Right lobe of liver (tissue), 6 donors: ENCODE measurements at regions not wholly inside any gene's neighbourhood (a gene's known extent, or its start where the extent isn't known, plus 50 kb on each side); places are given as distances from the start of the nearest gene placed in this dataset.

Source experiments
- ATAC-seq, 4 donors: fragments of 200-7000 bp; cut with Tn5 transposase; one replicate each; pipeline ENCODE4 v1.9.1; 2020; ENCODE audit warnings: mild to moderate bottlenecking in 4 of 4, moderate library complexity in 4 of 4
- DNase-seq, 3 donors: peaks; one replicate each; pipeline ENCODE4 v3.0.0-alpha.2; 2020
- H3K27ac ChIP-seq, 3 donors: fragments of 200-600 bp; one replicate each; pipeline ENCODE4 v1.8.0; 2022
- H3K27me3 ChIP-seq, 2 donors: fragments of 200-600 bp; one replicate each; pipeline ENCODE4 v1.8.0; 2022
- H3K36me3 ChIP-seq, 4 donors: fragments of 200-600 bp; sonication (generic) in 1 of 4; one replicate each; pipeline versions ENCODE4 v1.5.1 to v1.8.0; 2017 to 2022; ENCODE audit warnings: control low read depth in 1 of 4
- H3K4me1 ChIP-seq, 4 donors: fragments of 200-600 bp; sonication (generic) in 1 of 4; one replicate each; pipeline versions ENCODE4 v1.5.1 to v1.8.0; 2017 to 2022; ENCODE audit warnings: control low read depth in 1 of 4
- H3K4me3 ChIP-seq, 3 donors: fragments of 200-600 bp; one replicate each; pipeline ENCODE4 v1.8.0; 2022
- H3K9me3 ChIP-seq, 4 donors: fragments of 200-600 bp; sonication (generic) in 1 of 4; one replicate each; pipeline versions ENCODE4 v1.5.1 to v1.8.0; 2017 to 2022; ENCODE audit warnings: control low read depth in 1 of 4
- POLR2A ChIP-seq: fragments of 450-650 bp; IDR thresholded peaks from one replicate; pipeline ENCODE4 v1.6.1; 2017; ENCODE audit warnings: antibody characterized with exemption, mild to moderate bottlenecking
- WGBS: methylation state at CpG from one replicate; pipeline ENCODE4 v1.1.6; 2018; ENCODE audit warnings: low coverage, low lambda C conversion rate; ENCODE audit not compliant: insufficient coverage; ENCODE audit errors: missing lambda C conversion rate; 5-methylcytosine and 5-hydroxymethylcytosine counted together
- intact Hi-C, 2 donors: fragments of 100-400 bp; cut with DNase I; formaldehyde crosslinking; loops; one replicate each; pipeline versions ENCODE4 v1.11.2 to v1.14.1; 2022
- TF ChIP-seq, protein P1 (sequence below), 4 donors: fragments of 200-600 bp in 3 of 4; fragments of 450-650 bp in 1 of 4; IDR thresholded peaks; one replicate each; pipeline versions ENCODE4 v1.5.1 to v1.8.0; 2016 to 2022; ENCODE audit warnings: antibody characterized with exemption in 4 of 4, mild to moderate bottlenecking in 2 of 4
- donor health status: DM: no; HTN: yes; CAD: no.
- donor health status: DM: no; HTN: no; CAD: no.
- donor health status: DM: no; HTN: no; CAD: no.
- donor health status: DM: no; HTN: yes; CAD: no.
- donor health status: DM: no; HTN: yes; CAD: no.

- no peak for DNase-seq
- no peak for TF ChIP-seq POLR2A
- TF ChIP-seq, protein P1, sequence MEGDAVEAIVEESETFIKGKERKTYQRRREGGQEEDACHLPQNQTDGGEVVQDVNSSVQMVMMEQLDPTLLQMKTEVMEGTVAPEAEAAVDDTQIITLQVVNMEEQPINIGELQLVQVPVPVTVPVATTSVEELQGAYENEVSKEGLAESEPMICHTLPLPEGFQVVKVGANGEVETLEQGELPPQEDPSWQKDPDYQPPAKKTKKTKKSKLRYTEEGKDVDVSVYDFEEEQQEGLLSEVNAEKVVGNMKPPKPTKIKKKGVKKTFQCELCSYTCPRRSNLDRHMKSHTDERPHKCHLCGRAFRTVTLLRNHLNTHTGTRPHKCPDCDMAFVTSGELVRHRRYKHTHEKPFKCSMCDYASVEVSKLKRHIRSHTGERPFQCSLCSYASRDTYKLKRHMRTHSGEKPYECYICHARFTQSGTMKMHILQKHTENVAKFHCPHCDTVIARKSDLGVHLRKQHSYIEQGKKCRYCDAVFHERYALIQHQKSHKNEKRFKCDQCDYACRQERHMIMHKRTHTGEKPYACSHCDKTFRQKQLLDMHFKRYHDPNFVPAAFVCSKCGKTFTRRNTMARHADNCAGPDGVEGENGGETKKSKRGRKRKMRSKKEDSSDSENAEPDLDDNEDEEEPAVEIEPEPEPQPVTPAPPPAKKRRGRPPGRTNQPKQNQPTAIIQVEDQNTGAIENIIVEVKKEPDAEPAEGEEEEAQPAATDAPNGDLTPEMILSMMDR (IDR thresholded peaks at IDR 0.05), result no peak
- H3K27ac ChIP-seq, result no peak overlapping the region
- 67% methylated on average over 1 of the region's 1 CpG for WGBS
- no peaks in the 10 kb centered on the region for H3K36me3 ChIP-seq
- intact Hi-C loops, result no loop called here
- ATAC-seq, result no peak
- H3K4me1 ChIP-seq, result no peaks in the 10 kb centered on the region
- H3K27me3 ChIP-seq, result no peaks in the 10 kb centered on the region
- H3K9me3 ChIP-seq, result no peaks in the 10 kb centered on the region
- H3K4me3 ChIP-seq, result no peak overlapping the region
Observed at GRCh38 chr5:86115164-86115563, 502.6 kb upstream of the COX7C start.

DNA sequence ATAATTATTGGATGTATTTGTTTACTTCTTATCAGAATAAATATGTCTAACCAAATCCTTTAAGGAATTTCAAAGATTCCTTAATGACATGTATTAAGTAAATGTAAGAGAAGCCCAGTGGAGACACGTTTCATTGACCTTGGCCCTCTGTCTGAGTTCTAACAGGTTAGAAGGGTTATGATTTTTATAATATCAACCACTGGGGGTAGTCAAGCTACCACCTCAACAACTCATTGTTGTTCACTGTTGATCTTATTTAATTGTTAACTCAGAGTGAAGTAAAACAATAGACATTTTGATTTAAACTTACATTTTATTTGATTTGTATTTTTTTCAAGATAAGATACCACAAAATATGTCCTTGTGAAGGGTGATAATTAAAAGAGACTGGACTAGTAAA lies 499.2 kb upstream of the COX7C start:
- no peak overlapping the region for H3K4me3 ChIP-seq
- no peaks in the 10 kb centered on the region for H3K4me1 ChIP-seq
- ATAC-seq (no peak), DNase-seq (no peak)
- WGBS, result 9% methylated on average over 1 of the region's 1 CpG
- H3K27me3 ChIP-seq, result no peaks in the 10 kb centered on the region
- intact Hi-C loops, result no loop called here
- no peak for TF ChIP-seq POLR2A
- TF ChIP-seq, protein P1 (IDR thresholded peaks at IDR 0.05), result no peak
- no peaks in the 10 kb centered on the region for H3K9me3 ChIP-seq
- H3K36me3 ChIP-seq, result no peaks in the 10 kb centered on the region
- H3K27ac ChIP-seq, result no peak overlapping the region

- no peak for DNase-seq
- WGBS, result 76% methylated on average over 2 of the region's 3 CpGs
- TF ChIP-seq, protein P1 (IDR thresholded peaks at IDR 0.05), result no peak
- TF ChIP-seq POLR2A, result no peak
- Histone ChIP-seq H3K36me3 (no peaks in the 10 kb centered on the region), H3K27ac (no peak overlapping the region), H3K9me3 (no peaks in the 10 kb centered on the region), H3K27me3 (no peaks in the 10 kb centered on the region), H3K4me3 (no peak overlapping the region), H3K4me1 (no peaks in the 10 kb centered on the region)
- ATAC-seq, result no peak
- intact Hi-C loops, result no loop called here
Observed at GRCh38 chr5:86124333-86124732, 493.4 kb upstream of the COX7C start.

DNA sequence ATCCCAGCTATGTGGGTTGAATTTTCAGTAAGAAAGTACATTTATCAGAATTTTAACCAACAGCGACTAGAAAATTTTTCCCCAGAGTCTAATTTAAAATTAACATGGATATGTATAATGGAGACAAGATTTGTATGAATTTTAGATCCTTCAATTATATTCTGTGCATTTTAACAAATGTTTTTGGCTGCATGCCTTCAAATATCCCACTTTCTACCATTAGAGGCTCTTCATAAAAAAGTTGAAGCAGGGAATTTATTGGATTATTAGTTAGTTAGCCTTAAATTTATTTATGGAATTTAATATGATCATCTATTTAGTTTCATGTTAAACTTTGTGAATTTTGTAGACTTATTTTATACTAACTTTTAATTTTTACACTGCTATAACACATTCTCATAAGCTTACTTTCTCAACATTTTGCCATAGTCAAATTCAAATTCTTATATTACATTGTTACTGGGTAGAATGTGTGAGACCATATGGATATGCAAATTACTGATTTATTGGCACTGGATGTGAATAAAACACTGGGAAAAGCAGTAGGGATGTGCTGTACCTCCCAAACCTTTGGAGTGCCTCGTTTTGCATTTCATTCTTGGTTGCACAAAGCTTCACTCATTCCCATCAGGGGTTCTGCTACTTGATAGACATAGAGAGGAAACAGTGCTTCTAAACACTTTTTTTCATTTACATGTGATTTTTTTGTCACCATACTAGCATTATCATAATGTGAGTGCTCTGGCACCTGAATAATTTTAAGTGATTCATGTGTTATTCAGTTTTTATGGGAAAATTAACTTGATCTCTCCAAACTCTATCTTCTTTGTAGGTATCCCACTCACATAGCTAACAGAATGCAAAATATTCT lies 491.8 kb upstream of the COX7C start:
- intact Hi-C loops, result no loop called here
- no peaks in the 10 kb centered on the region for H3K36me3 ChIP-seq
- H3K27ac ChIP-seq, result no peak overlapping the region
- no peaks in the 10 kb centered on the region for H3K9me3 ChIP-seq
- DNase-seq (no peak), ATAC-seq (no peak)
- TF ChIP-seq POLR2A, result no peak
- TF ChIP-seq, protein P1 (IDR thresholded peaks at IDR 0.05), result no peak
- H3K27me3 ChIP-seq, result no peaks in the 10 kb centered on the region
- no peaks in the 10 kb centered on the region for H3K4me1 ChIP-seq
- 42% methylated on average over 2 of the region's 2 CpGs for WGBS
- no peak overlapping the region for H3K4me3 ChIP-seq
